ENCODE measurements at regions not wholly inside any gene's neighbourhood (a gene's known extent, or its start where the extent isn't known, plus 50 kb on each side); places are given as distances from the start of the nearest gene placed in this dataset.

DNA sequence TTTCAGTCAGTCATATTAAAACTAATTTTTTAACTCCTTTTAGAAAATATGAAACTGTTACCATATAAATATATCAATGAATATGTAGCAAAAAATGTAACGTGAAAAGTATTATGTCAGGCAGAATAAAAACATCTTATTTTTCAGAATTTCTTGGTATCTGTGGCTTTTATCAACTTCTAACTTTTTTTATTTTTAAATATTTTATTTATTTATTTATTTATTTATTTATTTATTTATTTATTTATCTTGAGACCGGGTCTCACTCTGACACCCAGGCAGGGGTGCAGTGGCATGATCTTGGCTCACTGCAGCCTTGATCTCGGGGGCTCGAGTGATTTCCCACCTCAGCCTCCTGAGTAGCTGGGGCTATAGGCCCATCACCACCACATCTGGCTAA is 87.6 kb downstream of the C21orf91 start:
- DNase-seq (ENCODE audit: extremely low read depth in 1 of 4, low spot score in 3 of 4): no peak
- Histone ChIP-seq H4K20me1 (replicated peaks; ENCODE audit: control insufficient read depth, insufficient read depth, low read length) (no peaks in the 10 kb centered on the region; the same call in 1 of the 2 replicates), H2AFZ (ENCODE audit: low read depth, low read length) (no peak overlapping the region), H3K36me3 (ENCODE audit: control insufficient read depth, insufficient read depth, low read length) (no peaks in the 10 kb centered on the region), H3K79me2 (ENCODE audit: control insufficient read depth, insufficient read depth, low read length) (no peaks in the 10 kb centered on the region), H3K9me3 (replicated peaks; ENCODE audit: control insufficient read depth, insufficient read depth, low read depth, low read length) (no peaks in the 10 kb centered on the region), H3K4me1 (replicated peaks in 1 of 2; ENCODE audit: control insufficient read depth in 2 of 2, insufficient read depth in 2 of 2, low read length in 2 of 2) (no peaks in the 10 kb centered on the region), H3K9me1 (ENCODE audit: control insufficient read depth, insufficient read depth, low read length) (no peaks in the 10 kb centered on the region), H3K27me3 (ENCODE audit: control insufficient read depth in 2 of 2, insufficient read depth in 2 of 2, low read length in 2 of 2) (peaks cover 0 to 2% of the 10 kb centered on the region in 2 experiments; a peak in 2 of 5 replicates), H3K4me2 (ENCODE audit: insufficient read depth, low read length) (no peak overlapping the region), H3K27ac (ENCODE audit: extremely low read depth, low read depth, low read length) (no peak overlapping the region), H3K4me3 (no peak overlapping the region), H3K9ac (ENCODE audit: insufficient read depth in 1 of 2, low read depth in 2 of 2, low read length in 2 of 2) (no peak overlapping the region)
- ChIA-PET CTCF (ENCODE audit: low intra/inter-chr PET ratio) (no interaction called here), POLR2A (no interaction called here)
- FAIRE-seq: no peak
- intact Hi-C loops (cut with micrococcal nuclease): no loop called here
- ATAC-seq: no peak
- BruUV-seq (replicated peaks): no TSS peak
- WGBS (ENCODE audit: insufficient coverage, low coverage, missing lambda C conversion rate): 4% methylated on average over 4 of the region's 4 CpGs
- in situ Hi-C loops (cut with MboI): no loop called here
- TF ChIP-seq POLR2A (conservative IDR thresholded peaks at IDR 0.05): no peak
- TF ChIP-seq, protein P1, sequence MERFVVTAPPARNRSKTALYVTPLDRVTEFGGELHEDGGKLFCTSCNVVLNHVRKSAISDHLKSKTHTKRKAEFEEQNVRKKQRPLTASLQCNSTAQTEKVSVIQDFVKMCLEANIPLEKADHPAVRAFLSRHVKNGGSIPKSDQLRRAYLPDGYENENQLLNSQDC (CRISPR knock-in tag; IDR thresholded peaks at IDR 0.05): no peak
- no peak for TF ChIP-seq BACH1 (tag; IDR thresholded peaks at IDR 0.05)
- TF ChIP-seq, protein P2, sequence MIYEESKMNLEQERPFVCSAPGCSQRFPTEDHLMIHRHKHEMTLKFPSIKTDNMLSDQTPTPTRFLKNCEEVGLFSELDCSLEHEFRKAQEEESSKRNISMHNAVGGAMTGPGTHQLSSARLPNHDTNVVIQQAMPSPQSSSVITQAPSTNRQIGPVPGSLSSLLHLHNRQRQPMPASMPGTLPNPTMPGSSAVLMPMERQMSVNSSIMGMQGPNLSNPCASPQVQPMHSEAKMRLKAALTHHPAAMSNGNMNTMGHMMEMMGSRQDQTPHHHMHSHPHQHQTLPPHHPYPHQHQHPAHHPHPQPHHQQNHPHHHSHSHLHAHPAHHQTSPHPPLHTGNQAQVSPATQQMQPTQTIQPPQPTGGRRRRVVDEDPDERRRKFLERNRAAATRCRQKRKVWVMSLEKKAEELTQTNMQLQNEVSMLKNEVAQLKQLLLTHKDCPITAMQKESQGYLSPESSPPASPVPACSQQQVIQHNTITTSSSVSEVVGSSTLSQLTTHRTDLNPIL (CRISPR knock-in tag; IDR thresholded peaks at IDR 0.05): no peak
- TF ChIP-seq, protein P3, sequence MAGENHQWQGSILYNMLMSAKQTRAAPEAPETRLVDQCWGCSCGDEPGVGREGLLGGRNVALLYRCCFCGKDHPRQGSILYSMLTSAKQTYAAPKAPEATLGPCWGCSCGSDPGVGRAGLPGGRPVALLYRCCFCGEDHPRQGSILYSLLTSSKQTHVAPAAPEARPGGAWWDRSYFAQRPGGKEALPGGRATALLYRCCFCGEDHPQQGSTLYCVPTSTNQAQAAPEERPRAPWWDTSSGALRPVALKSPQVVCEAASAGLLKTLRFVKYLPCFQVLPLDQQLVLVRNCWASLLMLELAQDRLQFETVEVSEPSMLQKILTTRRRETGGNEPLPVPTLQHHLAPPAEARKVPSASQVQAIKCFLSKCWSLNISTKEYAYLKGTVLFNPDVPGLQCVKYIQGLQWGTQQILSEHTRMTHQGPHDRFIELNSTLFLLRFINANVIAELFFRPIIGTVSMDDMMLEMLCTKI (IDR thresholded peaks at IDR 0.05; ENCODE audit: partially characterized antibody): no peak
- no peak for TF ChIP-seq TAF9B (IDR thresholded peaks at IDR 0.05; ENCODE audit: partially characterized antibody)
- TF ChIP-seq, protein P4, sequence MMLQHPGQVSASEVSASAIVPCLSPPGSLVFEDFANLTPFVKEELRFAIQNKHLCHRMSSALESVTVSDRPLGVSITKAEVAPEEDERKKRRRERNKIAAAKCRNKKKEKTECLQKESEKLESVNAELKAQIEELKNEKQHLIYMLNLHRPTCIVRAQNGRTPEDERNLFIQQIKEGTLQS (IDR thresholded peaks at IDR 0.05): no peak
- TF ChIP-seq, protein P4 (CRISPR knock-in tag; conservative IDR thresholded peaks at IDR 0.05): no peak
- TF ChIP-seq CBX3 (IDR thresholded peaks at IDR 0.05; ENCODE audit: borderline replicate concordance in 1 of 2, low read length in 2 of 2): no peak
- no peak for TF ChIP-seq PURB (CRISPR knock-in tag; IDR thresholded peaks at IDR 0.05; ENCODE audit: low read depth)
- no peak for TF ChIP-seq HDAC8 (tag; IDR thresholded peaks at IDR 0.05)
- TF ChIP-seq ZC3H4 (CRISPR knock-in tag; IDR thresholded peaks at IDR 0.05; ENCODE audit: borderline replicate concordance): no peak
- TF ChIP-seq ZNF282 (CRISPR knock-in tag; IDR thresholded peaks at IDR 0.05): no peak
